ENCODE measurements at regions not wholly inside any gene's neighbourhood (a gene's known extent, or its start where the extent isn't known, plus 50 kb on each side); places are given as distances from the start of the nearest gene placed in this dataset.
"Not testable (repeated sequence)": the region's sequence is repeated elsewhere in the genome, so short reads cannot be mapped to it uniquely, and the experiment has no call there.

DNA sequence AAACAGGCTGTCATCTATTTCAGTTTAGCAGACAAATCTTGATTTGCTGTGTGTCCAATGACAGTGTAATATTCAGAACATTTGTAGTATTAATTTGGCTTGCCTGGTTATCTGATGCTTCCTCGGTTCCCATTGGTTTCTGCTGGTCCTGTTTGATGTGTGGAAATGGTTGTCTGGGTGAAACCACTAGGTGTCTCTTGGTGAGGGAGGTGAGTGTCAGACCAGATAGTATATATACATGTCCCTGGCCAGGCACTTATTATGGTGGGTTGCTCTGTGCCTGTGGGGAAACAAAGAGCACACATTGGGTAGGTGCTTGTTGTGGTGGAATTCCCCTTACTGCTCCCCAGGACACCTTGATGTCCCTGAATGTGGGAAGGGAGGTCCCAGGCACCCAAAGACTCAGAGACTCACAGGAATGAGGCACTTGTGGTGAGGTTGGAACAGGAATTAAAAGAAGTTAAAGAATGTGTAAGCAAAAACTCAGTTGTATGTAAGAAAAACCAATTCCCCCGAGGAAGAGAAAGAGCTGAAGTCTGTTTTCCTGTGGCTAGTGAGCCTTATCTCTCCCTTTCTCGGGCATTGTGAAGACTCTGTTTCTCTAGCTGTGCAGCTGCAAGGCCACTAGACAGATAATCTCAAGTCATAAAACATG lies 1519.1 kb downstream of the BRINP3 start:
- no peak for DNase-seq (ENCODE audit: low read depth in 2 of 2)

DNA sequence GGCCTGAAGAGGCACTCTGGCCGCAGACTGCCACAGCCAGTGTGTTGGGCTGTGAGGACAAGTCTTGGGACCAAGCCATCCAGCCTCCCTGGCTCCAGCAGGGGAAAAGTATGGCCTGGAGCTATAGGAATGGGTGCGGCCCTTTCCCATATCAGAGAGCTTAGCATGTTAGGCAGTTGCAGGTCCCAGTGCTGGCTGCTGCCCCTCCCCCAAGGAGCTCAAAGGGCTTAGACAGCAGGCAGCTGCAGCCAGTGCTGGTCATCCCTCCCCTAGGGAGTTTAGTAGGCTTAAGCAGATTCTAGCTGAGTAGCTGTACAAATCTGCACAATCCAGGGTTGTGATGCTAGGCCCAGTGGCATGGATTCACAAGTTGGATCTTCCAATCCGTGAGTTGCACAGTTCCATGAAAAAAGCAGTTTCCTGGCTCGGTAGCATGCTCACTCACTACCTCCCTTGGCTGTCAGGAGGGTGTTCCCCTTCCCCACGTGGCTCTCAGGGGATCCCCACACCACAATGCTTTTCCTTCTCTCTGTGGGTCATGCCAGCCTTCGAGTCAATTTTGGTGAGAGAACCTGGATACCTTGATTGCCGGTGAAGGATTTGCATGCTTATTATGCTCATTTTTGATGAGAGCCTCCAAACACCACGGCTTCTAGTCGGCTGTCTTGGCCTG lies 1490.8 kb downstream of the BRINP3 start:
- no peak for DNase-seq (ENCODE audit: low read depth in 2 of 2)

DNA sequence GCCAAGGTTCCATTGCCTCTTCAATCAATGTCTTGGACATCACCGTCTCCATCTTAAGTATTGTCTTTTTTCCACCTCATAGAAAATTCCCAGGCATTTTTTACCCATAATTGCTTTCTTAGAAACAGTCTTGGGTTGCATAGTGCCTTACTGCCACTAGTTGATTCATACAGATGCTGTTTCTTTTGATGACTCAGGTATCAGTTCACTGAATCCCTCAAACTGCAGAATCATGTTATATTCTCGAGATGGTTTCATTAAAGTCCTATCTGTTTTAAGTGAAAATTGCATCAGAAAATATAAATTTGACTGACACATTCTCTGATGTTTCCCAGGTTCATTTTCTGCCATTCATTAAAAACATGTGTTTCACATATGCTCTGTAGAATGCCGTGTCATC lies 1489.1 kb downstream of the BRINP3 start:
- no peak for DNase-seq (ENCODE audit: low read depth in 2 of 2)

DNA sequence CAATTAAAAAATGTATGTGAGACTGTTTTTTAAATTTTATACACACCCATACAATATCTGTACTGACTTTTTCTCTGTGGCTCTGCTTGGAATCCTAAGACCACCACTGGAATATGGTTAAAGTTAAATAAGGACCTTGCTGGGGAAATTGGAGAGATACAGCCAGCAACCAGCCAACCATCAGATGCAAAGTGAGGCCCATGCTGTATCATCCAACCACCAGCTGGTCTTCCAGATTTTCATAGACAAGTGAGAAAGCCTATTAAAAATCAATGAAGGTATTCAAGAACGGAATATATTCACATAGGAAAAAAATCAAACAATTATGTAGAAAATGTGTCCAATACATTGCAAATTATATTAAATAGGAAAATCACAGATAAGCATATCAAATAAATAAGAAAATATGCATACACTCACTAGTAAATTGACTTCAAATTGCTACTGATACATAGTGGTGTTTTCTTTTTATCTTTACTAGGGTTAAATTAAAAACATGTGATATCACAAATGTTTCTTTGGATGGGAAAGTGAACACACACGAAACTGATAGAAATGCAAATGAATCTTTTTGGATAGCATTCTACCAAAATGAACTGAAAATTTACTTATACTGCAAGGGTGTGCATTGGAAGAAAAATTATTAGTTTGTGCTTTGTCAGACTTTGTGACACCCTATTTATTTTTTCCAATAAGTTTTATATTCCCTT lies 1486.3 kb downstream of the BRINP3 start:
- no peak for DNase-seq (ENCODE audit: low read depth in 2 of 2)

DNA sequence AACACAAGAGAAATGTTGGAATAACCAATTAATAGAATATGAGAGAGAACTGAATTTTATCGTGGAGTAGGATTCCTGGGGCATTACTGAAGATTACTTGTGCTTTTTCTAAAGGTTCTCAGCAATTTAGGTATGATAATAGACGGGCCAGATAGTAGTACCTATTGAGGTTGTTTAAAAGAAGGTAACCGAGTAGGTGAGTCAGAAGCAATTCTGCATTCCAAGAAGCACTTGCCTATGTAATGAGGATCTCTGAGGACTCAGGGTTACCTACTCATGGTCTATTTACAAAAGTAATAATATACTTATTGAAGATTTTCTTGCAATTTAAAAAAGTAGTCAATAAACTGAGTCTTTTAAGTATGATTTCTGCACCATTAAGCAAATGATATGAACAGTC lies 1469.8 kb downstream of the BRINP3 start:
- no peak for DNase-seq (ENCODE audit: low read depth in 2 of 2)

DNA sequence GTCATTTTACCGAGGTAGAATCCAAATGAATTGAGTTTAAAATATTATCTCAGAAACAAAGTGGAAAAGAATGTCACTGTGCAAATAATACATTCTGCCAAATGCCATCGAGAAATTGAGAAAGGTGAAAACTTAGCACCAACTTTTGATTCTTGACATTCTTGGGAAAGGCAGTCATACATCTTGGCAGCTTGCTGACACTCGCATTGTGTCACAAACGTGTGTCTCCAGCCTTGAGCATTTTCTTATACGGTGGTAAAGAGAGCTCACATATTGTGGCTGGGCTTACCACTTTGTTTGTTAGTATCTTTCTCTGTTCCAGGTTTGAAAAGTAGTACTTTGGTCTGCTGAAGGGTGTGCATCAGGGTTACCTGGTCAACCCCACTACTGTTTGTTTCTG lies 1456.1 kb downstream of the BRINP3 start:
- no peak for DNase-seq (ENCODE audit: low read depth in 2 of 2)

DNA sequence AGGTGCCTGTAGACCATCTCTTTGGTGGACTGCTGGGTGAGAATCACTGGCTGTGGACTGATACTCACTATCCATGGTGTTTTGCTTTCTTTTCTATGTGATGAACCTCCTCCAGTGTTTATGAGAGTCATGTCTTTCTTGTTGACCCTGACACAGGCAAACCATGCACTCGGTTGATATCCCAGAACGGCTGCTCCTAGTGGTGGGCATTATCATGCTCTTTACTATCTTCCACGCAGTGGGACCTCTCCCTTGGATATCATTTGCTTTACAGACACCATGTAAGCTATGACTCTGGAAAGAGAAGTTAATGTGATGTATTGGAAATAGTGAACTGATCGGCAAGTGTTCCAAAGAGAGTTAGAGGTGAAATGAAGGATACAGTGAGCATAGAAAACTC lies 1455.6 kb downstream of the BRINP3 start:
- DNase-seq (ENCODE audit: low read depth in 2 of 2) = no peak

DNA sequence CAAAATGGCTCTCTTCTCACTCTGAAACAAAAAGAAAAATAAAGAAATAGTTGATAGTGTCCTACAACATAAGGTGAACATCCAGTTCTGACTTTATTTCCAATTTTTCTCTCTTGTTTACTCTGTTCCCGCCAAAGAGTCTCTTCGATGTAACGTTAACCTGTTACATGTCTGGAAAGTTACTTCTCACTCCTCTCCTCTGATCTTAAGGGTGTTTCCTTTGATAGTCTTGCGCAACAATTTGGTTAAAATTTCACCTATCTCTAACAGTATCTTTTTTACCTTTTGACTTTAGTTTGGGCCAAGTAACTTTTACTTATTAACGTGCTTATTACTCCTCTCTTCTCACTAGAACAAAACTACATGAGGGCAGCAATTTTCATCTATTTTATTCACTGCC lies 1450.2 kb downstream of the BRINP3 start:
- no peak for DNase-seq (ENCODE audit: low read depth in 2 of 2)

DNA sequence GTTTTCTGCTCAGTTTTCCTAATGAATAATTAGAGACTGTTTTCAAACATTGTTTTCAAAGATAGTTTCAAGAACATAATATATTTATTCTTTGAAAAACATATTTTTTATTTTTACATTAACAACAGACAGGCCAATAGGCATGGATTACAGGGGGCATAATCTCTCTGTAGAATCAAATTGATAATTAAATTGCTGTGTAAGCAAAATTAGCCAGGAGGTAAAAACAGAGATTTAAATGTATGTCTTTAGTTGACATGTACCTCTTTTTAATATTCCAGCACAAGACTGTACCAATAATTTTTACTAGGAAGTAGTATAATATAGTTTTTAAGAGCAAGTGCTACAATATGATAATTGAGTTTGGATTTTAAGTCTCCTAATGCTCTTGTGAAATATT lies 1444.5 kb downstream of the BRINP3 start:
- no peak for DNase-seq (ENCODE audit: low read depth in 2 of 2)

DNA sequence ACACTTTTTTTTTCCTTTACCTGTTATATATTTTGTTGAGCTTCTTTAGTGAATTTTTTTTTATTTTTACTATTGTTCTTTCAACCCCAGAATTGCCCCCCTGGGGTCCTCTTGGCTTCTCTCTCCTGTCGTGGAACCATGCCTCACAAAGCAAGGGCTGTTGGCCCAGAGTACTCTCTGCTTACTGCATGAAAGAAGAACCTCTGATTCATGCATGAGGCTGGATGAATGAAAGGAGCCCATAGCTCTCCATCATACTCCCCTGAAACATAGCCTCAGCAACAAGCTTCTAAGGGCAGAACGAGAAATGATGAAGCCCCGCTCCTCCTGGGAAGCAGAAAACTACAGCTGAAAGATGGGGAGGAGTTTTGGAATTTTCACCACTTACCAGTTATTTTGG lies 1441.0 kb downstream of the BRINP3 start:
- DNase-seq (ENCODE audit: low read depth in 2 of 2) = no peak

DNA sequence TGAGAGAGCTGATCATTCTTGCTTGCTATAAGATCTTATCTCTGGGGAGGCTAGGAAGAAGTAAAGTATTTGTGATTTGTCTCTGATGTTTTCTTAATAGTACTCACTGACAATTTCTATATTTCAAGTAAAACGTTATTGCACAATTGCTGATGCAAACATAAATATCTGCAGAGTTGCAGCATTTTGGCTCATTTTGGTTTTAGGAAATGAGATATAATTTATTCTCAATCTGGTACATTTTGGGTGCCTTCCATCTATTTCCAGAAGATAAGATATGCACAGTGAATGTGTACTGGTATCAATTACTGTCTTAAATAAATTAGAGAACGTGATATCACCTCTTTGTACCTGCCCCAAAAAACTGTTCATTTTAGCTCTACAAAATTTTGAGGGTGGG lies 1431.5 kb downstream of the BRINP3 start:
- no peak for DNase-seq (ENCODE audit: low read depth in 2 of 2)

DNA sequence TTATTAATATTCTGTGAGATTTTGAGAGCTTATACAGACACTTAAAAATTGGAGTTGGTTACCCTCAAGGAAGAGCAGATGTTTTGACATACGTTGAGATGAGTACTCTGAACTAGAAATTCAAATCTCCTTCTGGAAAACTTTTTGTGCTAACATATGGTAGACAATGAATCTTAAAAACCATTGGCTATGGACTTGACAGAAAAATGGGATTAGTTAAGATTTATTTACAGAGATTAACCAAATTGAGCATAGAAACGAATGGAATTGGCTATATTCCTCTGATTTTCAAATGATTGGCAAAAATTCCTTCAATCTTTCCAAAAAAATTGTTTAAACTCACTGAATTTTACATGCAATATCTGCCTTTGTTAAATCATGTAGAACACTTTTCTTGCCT lies 1392.9 kb downstream of the BRINP3 start:
- DNase-seq (ENCODE audit: low read depth in 2 of 2) = no peak

DNA sequence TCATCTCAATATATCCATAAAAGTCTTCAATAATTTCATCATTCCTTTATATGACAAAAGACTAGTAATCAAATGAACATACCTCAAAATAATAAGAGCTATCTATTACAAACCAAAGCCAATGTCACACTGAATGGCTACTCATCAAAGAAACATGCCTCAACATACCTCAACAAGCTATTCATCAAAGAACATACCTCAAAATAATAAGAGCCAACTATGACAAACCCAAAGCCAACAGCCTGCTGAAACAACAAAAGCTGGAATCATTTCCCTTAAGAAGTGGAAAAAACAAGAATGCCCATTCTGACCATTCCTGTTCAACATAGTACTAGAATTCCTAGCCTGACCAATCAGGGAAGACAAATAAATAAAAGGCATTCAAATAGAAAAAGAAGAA lies 1373.7 kb downstream of the BRINP3 start:
- no peak for DNase-seq (ENCODE audit: low read depth in 2 of 2)

DNA sequence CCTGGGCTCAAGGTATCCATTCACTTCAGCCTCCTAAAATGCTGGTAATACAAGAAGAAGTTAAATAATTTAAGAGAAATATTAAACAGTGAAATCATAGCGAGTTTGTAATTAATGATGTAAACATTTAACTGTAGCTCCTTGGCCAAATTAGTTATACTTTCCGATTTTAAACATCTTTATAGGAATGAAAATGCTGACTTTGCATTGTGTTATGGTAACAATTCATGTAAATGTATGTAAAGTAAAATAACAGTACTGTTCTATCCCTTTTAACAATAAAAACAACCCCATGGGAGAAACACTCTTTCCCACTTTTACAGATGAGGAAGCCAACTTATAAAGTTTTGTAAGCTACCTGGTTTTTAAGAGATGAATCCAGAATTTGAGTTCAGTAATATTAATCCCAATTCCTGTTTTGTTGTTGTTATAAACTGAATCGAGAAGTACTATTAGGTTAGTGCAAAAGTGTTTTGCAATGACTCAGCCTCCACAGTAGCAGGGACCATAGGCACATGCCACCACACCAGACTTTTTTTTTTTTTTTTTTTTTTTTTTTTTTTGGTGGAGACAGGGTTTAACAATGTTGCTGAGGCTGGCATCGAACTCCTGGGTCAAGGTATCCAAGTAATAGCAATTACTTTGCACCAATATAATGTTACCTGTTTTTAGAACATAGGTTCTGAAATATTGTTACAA lies 1360.4 kb downstream of the BRINP3 start:
- DNase-seq (ENCODE audit: low read depth in 2 of 2) = no peak

DNA sequence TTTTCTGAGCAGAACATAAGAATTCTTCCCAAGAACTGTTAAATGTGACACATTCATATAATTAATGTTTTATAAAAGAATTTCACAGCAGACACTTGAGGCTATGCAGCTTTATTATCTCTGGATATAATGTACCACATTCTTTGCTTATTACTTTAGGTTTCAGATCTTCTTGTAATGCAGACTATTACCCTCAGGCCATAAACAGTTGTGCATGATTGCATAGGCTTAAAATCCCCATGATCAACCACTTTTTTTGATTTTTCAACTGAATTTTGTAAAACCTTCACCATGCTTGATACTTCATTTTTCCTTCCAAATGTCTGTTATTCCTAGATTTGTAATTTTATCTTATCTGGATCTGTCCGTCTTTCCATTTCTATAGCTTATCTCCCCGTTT lies 1355.7 kb downstream of the BRINP3 start:
- DNase-seq (ENCODE audit: low read depth in 2 of 2) = no peak

DNA sequence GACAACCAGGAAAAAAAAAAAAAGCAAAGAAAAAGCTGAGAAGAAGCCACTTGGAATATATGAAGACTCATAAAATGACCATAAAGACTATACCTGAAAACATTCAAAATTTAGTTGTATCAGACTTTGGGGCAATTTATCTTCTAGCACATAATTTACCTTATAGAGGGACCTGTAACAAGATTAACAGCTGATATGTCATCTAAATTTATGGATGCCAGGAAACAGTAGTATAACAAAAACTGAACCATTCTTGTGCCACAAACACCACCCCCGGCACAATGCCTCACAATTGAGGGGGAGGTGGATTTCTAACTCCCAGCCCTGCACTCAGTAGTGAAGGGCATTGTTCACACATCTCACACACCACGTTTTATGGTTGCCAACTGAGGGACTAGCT lies 1352.0 kb downstream of the BRINP3 start:
- DNase-seq (ENCODE audit: low read depth in 2 of 2) = no peak

DNA sequence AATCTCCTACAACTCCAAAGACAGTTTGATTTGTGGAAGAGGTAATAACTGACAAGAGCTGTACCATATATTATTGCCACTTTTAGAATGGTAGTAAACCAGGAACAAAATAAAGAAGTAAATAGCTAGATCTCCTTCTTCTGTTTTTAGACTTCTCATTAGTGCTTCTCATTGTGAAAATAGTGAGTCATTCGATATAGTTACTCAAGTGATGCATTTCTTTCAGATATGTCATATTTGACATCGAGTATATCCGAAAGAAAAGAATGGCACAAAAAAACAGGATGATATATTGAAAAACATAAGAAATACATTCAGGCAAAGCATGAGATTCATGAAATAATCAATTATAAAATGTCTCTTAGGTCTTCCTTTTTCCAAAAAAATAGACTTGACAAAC lies 1346.1 kb downstream of the BRINP3 start:
- DNase-seq (ENCODE audit: low read depth in 2 of 2) = no peak

DNA sequence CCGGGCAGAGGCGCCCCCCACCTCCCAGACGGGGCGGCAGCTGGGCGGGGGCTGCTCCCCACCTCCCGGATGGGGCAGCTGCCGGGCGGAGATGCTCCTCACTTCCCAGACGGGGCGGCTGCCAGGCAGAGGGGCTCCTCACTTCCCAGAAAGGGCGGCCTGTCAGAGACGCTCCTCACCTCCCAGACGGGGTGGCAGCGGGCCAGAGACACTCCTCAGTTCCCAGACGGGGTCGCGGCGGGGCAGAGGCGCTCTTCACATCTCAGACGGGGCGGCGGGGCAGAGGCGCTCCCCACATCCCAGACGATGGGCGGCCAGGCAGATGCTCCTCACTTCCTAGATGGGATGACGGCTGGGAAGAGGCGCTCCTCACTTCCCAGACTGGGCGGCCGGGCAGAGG lies 1337.9 kb downstream of the BRINP3 start:
- DNase-seq (ENCODE audit: low read depth in 2 of 2) = not testable (repeated sequence)

DNA sequence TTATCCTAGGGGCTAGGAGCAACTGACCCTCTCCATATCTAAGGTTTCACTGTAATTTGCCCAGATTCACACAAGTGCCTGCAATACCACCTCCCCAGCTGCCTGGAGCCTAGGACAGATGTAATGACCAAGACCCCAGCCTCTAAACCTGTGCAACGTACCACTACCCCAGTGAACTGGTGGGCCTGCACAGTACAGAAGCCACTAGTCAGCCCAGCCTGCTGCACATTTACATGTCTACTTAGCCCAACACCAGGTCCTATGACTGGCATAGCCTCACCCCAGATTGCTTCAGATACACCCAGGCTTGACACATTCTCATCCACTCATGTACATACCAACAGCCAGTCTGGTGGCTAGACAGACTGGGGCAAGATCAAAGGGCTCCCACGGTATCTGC lies 1336.6 kb downstream of the BRINP3 start:
- DNase-seq (ENCODE audit: low read depth in 2 of 2) = no peak

DNA sequence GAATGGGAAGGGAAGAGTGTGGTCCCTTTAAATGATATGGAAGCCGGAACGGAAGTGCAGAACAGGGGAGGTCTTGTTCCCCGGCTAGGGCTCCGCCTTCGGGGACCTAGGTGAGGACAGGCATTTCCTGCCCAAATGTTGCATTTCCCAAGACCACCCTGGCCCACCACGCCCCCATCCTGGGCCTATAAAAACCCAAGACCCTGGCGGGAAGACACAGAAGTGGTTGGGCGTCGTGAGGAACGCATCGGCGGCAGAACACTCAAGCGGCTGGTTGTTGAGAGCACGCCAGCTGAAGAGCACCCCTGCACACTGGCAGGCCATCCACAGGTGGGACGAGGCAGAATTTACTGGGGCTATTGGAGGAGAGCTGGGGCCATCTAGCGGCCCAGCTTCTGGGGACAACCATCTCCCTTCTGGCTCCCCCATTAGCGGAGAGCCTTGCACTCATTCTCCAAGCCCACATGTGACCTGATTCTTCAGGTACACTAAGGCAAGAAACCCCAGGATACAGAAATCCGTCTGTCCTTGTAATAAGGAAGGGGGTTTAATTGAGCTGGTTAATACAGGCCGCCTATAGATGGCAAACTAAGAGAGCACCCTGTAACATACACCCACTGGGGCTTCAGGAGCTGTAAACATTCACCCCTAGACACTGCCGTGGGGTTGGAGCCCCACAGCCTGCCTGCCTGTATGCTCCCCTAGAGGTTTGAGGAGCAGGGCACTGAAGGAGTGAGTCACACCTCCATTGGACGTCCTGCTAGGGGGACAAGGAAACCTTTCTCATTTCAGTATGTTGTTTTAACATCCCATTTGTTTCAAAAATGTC lies 1327.9 kb downstream of the BRINP3 start:
- no peak for DNase-seq (ENCODE audit: low read depth in 2 of 2)

DNA sequence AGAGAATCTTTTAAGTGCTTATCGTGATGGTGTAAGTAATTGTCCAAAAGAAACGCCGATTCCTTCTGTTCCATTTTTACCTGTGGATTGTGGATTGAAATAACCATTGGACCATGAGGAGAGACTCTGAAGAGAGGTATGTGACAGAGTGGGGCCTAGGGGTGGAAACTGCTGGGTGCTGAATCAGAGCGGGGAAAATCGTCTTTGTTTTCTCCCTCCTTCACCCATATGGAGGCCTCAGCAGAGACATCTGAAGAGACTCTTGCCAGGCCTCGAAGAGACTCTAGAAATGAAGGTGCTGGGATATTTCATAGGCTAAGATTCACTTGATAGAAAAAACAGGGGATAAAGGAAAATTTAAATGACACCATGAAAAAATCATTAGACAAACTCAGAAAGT lies 1327.0 kb downstream of the BRINP3 start:
- DNase-seq (ENCODE audit: low read depth in 2 of 2) = no peak

DNA sequence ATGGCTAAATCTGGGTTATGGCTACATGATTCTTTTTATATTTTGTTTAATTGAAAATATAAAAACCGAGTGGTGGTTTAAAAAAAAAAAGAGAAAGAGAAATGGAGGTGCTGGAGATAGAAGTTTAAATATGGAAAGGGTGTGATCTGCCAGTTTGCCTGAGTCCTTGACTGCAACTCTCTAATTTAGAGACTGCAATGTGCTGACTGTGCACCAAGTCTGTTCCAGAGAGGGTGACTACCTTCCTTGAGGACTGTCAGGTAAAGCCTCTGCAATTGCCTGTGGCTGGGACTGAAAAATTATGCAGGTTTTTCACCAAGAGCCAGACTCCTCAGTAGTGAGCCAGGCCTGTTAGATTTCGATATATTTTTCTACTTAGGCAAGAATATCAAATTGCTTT lies 1326.3 kb downstream of the BRINP3 start:
- no peak for DNase-seq (ENCODE audit: low read depth in 2 of 2)
